GM19025 (cell line): ENCODE measurements at regions not wholly inside any gene's neighbourhood (a gene's known extent, or its start where the extent isn't known, plus 50 kb on each side); places are given as distances from the start of the nearest gene placed in this dataset.

Source experiments
- ATAC-seq: cut with Tn5 transposase; IDR thresholded peaks from one replicate; pipeline ENCODE4 v1.9.1; 2021; ENCODE audit warnings: mild to moderate bottlenecking, low read depth, moderate library complexity; ENCODE audit not compliant: unreplicated experiment

DNA sequence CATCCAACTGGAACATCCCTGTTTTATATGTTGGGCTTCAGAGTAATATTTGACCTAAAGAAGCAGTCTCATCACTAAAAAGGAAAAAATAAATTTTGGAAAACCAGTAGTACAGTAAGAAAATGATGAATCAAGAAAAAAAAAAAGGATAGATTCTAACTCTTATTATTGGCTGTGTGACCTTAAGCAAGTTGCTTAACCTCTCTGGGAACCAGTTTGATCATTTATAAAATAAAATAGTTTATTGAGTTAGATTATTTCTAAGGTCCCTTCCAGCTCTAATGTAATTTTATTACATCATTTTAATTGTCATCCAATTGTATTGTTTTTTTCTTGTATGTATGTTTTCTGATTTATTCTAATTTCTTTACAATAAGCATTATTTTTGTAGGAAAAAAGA is 127.0 kb downstream of the PRELID2 start:
- no peak for ATAC-seq

DNA sequence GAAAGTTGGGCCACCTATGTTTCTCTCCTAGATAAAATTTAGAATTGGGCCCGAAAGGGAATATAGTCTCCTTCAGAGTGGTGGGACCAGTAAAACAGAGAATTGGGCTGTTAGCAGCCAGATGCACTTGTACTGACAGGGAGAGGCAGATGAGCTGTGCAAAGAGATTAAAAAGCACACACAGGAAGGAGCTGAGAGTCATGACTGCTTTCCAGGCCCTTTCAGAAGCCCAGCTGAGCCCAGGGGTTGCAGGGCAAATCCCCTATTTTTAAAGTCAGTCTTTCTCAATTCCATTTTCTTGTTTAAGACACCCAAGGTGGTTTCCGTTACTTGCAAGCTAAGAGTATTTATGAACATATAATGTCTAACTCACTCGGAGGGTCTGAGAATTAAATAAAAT is 130.4 kb downstream of the PRELID2 start:
- ATAC-seq, result no peak

DNA sequence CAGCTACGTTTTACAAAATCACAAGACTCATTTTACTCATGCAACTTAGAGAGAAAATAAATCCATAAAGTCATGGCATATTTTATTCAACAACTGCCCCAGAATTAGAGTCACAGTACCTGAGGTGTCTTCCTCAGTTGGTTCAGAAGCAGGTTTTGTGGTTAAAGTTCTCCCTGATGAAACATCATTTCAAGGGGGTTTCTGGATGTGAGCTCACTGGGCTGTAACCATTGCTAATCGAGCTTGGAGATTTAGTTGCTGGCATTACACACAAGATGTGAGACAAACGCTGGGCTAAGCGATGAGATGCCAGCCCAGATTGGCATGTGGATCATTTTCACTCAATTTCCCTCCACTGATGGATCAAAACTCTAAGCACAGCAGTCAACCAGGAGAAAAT is 131.3 kb downstream of the PRELID2 start:
- ATAC-seq, result no peak

DNA sequence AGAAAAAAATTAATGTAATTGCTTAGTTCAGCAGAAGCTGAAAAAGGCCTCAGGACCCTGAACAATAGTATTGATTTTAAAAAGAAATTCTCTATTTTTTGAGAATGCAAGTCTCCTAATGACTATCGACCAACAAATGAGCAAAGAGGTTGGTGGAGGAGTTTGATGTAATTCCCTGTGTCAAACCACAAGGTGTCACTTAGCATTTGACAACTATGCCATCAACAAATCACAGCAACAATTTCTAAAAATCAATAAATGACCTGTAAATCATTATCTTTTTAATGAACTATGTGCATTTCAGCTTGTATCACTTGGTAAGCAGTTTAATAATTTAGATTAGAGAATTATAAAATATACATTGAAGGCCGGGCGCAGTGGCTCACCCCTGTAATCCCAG is 133.7 kb downstream of the PRELID2 start:
- ATAC-seq, result no peak

DNA sequence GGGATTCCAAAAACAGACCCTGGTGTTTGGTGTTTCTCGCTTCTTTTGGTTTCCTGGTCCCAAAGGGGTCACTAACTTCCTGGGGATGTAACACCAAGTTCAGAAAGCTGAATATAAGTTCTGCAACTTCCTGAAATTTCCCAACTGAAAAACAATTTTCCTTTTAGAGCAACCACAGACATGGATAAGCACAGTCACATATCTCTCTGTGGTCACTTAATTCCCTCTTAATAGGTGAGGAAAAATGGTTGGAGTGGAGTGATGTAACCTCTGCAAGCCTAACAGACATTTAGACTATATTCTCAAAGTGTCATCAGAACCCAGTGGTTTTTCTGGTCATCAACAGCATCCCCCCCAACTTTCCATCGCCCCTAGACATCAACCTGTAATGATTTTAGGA is 135.3 kb downstream of the PRELID2 start:
- ATAC-seq, result no peak

DNA sequence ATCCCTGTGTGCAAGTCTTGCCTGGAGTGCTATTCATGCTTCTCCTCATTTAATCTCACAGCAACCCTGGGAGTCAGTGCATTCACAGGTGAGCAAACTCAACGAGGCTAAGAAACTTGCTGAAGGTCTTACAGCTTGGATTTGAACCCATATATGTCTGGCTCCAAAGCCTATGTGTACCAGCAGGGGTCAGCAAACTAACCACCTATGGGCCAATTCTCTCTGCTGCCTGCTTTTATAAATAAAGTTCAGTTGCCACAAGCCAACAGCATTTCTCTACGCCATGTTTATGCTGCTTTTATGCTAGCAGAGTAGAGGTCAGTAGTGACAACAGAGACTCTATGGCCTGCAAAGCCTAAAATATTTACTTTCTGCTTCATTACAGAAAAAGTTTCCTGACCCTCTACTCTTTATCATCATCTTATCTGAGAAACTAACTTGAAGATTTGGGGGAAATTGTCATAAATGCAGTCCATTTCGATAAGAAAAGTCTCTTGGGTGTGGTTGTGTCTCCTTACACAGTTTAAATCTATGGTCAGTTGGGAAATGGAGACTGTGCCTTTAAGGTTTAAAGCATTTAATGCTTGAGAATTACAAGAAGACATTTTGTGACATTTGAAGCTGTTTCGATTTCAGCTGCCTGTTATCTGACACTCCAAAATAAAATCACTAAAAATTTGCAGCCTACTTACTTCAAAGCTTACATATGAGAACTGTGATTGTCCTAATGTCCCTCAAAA is 137.7 kb downstream of the PRELID2 start:
- ATAC-seq, result peak; percentile 68

DNA sequence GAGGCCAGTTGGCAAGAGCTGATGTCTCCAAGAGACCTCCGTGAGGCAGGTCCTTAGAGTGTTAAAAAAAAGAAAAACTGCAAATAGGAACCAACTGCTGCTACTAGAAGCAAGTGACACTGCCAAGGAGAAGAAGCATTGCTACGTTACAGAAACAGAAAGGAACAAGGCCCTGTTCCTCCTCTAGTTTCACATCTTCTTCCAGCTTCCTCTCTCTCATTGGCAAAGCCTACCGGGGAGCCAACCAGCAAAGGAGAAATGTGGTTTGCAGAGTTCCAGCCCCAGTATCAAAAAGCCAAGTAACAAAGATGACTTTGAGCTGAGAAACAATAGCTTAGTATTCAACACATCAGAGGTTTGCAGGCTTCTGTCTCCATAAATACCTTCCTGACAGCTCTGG is 145.9 kb downstream of the PRELID2 start:
- peak; percentile 66 for ATAC-seq

DNA sequence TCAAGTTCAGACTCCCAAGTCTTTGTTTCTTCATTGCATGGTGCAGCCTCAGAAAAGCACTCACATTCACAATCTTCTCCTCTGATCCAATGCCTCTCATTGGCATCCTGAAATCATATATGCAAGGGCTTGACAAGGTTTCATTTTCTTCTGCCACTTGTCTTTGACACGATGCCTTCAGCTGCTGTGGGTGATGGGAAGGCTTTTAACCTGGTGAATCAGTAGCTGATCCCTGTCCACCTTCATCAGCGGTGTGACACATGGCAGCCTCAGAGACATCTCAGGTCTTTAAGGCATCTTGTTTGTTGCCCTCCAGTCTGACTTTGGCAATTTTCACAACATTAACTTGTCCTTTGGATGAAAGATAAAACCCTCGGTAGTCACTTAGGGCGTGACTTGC is 147.2 kb downstream of the PRELID2 start:
- ATAC-seq, result no peak

DNA sequence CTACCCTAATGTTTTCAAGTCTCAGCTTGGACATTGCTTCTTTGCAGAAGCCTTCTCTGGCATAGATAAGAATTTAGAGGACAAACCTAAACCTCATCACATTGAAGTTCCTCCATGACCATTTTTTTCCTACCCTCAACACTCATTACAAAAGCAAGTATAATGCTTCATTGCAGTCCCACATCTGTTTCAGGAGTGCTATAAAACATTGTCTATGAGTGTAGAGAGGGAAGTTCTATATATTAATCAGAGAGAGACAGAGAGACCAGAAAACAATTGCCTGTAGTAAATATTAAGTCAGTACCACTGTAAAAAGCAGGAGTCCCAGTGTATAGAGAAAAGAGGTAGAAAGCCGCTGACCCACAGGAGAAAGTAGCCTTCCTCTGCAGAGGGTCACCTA is 149.7 kb downstream of the PRELID2 start:
- ATAC-seq, result no peak

DNA sequence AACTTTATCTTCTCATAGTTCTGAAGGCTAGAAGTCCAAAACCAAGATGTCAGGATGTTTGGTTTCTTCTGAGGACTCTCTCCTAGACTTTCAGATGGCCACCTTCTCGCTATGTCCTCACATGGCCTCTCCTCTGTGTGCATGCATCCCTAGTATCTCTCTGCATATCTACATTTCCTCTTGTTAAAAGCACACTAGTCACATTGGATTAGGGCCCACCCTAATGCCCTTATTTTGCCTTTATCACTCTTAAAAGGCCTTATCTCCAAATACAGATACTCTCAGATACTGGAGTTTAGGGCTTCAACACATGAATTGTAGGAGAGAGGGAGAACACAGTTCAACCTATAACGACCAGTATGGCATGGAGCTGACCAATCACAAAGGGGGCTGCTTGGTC is 151.7 kb downstream of the PRELID2 start:
- no peak for ATAC-seq

DNA sequence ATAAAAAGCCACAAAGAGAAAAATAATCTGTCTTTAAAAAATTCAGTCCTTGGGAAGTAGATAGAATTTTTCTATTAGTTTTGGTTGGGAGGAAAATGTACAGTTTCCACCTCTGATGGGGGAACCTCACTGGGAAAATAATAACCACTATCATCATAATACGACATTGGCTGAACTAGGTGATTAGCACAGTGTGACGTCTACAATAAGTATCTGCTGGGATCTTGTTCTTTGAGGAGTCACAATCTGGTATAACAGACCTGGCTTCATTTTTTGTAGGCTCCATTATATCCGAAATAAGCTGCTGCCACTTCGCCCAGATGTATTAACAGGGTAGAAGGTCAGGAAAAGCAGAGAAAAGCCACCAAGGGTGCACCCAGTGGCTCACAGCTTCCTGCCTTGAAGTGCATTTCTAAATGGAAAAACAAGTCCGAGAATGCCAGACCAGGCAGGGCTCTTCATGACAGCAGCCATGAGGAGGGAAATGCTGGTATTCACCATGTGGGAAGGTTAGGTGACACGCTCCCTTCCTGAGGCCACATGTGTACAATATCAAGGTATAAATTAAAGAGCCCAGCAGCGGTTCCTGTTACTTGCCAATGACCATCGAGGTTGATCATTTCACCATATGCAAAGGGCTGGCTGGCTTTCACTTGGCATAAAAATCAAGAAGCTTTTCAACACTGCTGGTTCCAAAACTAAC is 152.8 kb downstream of the PRELID2 start:
- no peak for ATAC-seq

DNA sequence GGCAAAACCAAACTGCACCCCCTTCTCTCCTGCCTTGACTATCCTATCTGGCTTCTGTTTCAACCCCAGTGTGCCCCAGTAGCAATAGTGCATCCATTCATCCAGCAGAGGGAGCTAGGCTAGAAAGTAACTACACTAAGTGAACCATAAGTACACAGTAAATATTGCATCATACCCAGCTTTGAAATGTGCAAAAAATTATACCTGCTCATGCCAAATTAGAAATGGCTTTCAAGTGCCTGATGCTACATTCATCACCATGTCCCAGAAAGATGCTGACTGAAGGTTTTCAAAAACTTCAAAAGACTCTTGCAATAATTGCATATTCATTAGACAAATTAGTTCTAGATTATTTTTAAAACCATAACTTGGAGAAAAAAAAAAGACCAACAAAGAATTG is 153.5 kb downstream of the PRELID2 start:
- peak; percentile 90 for ATAC-seq

DNA sequence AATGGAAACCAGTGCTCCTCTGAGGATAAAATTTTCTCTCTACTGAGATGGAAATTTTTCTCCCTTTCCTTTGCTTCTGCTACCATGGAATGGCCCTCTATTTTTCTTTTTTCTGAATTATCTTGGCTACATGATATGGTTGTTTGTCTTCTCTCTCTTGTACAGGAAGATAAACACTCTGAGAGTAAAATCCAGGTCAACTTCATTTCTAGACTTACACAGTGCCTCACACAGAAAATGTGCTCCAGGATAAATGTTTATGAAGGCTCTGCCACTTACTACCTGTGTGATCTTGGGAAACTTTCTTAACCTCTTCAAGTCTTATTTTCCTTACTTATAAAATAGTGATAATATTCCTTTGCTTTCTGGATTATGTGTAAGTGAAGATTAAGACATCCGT is 153.9 kb downstream of the PRELID2 start:
- ATAC-seq, result no peak

DNA sequence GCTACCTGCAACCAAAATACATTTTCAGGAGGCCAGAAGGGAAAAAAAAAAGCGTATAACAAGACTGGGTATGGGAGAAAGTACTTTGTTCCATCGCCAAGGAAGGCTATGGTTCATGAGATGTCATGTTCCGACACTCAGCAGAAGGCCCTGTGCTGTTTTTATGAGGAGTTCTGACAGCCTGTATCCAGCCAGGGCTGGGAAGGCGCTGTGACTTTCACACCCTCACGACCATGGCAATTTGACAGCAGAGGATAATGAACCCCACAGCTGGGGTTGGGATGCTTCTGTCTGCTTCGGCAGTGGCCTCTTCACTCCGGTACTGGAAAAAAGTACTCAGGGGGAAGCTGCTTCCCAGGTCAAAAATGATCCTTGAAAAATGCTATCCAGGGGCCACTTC is 154.4 kb downstream of the PRELID2 start:
- ATAC-seq, result no peak

DNA sequence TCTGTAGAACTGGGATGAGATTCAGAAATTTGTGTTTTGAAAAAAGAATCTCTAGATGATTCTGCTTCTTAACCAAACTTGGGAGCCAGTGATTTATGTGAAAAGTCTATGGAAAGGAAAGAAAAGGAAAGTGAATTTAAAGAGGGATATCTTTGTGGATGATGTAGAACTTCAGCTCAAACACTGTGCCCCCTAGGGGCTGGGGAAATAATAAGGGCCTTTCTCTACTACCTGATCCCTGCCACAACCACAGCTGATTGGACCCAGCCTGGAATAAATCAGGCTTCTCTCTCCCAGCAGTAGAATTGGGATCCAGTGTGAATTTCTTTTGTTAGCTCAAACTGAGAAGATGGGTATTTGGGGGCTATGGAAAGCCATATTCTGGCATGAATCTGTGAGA is 155.0 kb downstream of the PRELID2 start:
- no peak for ATAC-seq

DNA sequence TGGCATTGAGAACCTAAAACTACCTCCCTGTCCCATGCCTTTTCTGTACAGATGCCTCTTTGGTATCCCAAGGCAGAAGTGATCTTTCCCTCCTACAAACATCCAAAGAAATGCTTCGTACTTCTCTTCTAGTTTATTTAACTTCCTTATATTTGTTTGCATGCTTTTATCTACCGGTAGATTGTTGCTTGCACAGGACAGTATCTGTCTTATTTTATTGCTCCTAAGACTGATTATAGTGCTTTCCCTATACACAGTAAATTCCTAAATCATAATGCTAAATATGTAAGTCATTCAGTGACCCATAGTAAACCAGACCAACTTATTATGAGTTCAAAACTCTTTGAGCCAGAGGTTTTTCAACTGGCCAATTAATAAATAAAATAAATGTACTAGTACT is 156.9 kb downstream of the PRELID2 start:
- no peak for ATAC-seq

DNA sequence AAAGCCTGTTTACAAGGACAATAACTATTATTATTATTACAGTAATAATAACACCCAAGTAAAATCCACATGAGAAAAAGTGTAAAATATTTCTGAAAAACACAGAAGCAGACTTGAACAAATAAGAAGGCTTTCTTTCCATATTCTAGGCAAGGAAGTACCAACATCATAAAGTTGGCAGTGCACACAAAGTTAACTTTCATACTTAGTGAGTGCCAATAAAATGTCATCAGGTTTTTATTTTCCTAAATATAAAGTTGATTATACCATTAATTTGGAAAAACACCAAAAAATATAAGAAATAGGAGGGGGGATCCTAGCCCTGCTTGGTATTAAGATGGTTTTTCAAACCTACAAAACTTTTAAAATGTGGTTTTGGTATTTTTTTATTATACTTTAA is 161.4 kb downstream of the PRELID2 start:
- ATAC-seq, result no peak

DNA sequence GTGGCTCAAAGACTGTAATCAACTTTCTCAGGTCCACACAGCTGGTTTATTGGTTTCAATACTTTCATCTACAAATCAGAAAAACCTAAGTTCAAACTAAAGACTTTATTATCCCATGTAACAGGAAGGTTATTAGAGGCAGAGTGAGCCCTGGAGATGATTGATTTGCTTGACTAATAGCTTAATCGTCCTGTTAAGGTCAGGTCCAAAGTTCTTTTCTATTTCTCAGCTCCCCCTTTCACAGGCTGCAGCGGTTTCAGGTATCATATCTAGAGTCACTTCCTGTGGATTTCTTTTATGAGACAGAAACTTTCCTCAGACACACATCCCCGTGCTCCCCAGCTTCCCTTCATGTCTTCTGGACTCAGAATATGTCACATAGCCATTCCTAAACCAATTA is 166.4 kb downstream of the PRELID2 start:
- no peak for ATAC-seq

DNA sequence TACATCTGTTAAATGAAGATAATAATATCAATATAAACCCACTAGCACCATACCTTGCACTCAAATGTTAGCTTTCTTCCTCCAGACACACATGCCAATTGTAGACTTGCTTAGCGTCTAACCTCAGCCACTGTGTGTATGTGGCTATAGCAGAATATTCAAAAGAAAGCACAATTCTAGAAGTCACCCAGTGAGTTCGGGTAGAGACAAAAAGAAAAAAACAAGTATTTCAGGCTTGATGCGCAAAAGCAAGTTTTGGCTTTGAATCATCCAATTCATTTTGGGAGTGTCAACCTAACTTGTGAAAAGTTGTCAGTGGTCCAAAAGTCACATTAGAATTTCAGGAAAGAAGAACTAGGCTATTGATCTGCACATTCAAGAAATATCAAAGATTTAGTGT is 167.4 kb downstream of the PRELID2 start:
- ATAC-seq, result no peak

DNA sequence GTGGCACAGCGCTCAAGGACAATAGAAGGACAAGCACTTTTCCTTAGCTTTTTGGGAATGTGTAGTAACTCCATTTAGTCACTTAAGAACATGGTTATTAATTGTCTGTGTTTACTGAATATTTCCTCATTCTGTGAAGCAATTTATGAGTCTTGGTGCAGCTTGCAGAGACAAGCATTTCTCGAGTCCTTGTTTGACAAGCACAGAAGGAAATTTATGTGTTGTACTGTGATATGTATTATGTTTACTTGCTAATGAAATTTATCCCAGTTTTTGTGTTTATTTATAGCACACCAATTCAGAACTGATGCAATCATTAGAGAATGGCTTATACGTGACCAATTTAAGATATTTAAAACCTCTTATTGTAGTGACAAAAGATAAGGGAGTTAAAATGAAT is 168.6 kb downstream of the PRELID2 start:
- no peak for ATAC-seq

DNA sequence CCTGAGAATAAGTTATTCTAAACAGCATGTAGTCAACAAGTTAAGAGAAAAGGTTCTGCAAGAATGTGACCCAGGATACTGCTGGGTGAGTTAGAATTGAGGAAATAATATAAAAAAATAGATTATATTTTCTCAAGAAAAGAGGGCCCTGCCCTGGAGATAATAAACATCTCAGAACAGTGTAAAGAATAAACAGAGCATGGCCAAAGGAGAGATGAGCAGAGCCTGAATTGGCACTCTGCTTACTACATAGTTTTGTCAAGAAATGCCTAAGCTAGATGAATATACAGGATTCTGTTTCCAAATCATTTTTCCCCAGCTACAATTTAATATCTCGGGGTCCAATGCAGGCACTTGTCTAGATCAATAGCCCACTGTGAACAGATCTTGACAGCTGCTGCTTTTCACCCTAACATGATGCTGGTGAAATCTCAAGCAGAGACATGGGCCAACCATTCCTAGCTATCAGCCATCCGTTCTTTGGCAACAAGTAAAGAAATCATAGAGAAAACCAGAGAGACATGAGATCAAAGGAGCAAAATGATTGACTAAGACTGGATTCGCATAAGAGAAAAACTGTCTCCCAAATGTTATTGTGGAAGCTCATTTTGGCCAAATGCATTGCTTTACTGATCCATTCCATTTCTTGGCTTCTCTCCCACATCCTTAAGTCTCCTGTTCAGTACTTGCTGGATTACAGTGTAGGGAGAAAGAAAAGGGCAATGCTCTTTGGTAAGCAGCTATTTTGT is 173.2 kb downstream of the PRELID2 start:
- no peak for ATAC-seq
